ENCODE measurements at regions not wholly inside any gene's neighbourhood (a gene's known extent, or its start where the extent isn't known, plus 50 kb on each side); places are given as distances from the start of the nearest gene placed in this dataset.

- TF ChIP-seq CTCF (IDR thresholded peaks at IDR 0.05) (no peak), POLR2A (IDR thresholded peaks at IDR 0.05) (no peak)
Measured at GRCh38 chr7:41491883-41492471, 210.9 kb downstream of the INHBA start.

All from sigmoid colon (tissue), 3 donors.